HepG2 (cell line): ENCODE measurements at regions not wholly inside any gene's neighbourhood (a gene's known extent, or its start where the extent isn't known, plus 50 kb on each side); places are given as distances from the start of the nearest gene placed in this dataset.

Experiments
- ATAC-seq: fragments of 200-7000 bp; cut with Tn5 transposase; 3 replicates; pipeline ENCODE4 v1.9.1; 2020; ENCODE audit warnings: mild to moderate bottlenecking, moderate library complexity
- BruUV-seq: library from RNA; stranded (reverse); fragments of 400-500 nt; replicated peaks from 2 replicates; lab custom pipeline; 2021; lab: Mats Ljungman, UMichigan
- CTCF ChIA-PET: fragments of 300-600 bp; formaldehyde crosslinking; extraction: SDS; loops from one replicate; lab custom pipeline; 2021; ENCODE audit warnings: low total read pairs, inconsistent platforms, low intra/inter-chr PET ratio; lab: Yijun Ruan, JAX
- POLR2A ChIA-PET: fragments of 350-600 bp; sonication (Branson Sonifier 250); formaldehyde crosslinking; loops from one replicate; lab custom pipeline; 2020; ENCODE audit warnings: antibody characterized with exemption, inconsistent platforms; lab: Yijun Ruan, JAX
- DNase-seq: peaks from one replicate; pipeline ENCODE4 v3.0.0-alpha.2; 2015; ENCODE audit warnings: low spot score
- FAIRE-seq: peaks from 3 replicates; lab custom pipeline; 2011; peaks lifted over from hg19 to GRCh38; lab: Jason Lieb, UNC
- H2AFZ ChIP-seq: one replicate; pipeline ENCODE4 v1.6.1; 2011; ENCODE audit warnings: low read length, inconsistent platforms
- H3K27ac ChIP-seq: fragments of 300-600 bp; 3 replicates; pipeline ENCODE4 v1.8.0; 2011; ENCODE audit warnings: mixed run types, mild to moderate bottlenecking, mixed read lengths, low read length, inconsistent platforms; ENCODE audit not compliant: insufficient read depth; ENCODE audit errors: extremely low read length
- H3K27me3 ChIP-seq, 2 experiments: fragments of 200-600 bp in 1 of 2; 2 replicates in 1 of 2; 3 replicates in 1 of 2; pipeline versions ENCODE4 v1.6.0 to v1.8.0; 2011; ENCODE audit warnings: low read length in 2 of 2, mild to moderate bottlenecking in 2 of 2, moderate library complexity in 2 of 2, inconsistent platforms in 1 of 2; ENCODE audit not compliant: insufficient read depth in 2 of 2, control insufficient read depth in 1 of 2
- H3K36me3 ChIP-seq, 2 experiments: fragments of 200-600 bp in 1 of 2; replicated peaks in 1 of 2; 2 replicates in 1 of 2; 3 replicates in 1 of 2; pipeline versions ENCODE4 v1.5.1 to v1.8.0; 2011; ENCODE audit warnings: low read length in 2 of 2, inconsistent platforms in 1 of 2; ENCODE audit not compliant: insufficient read depth in 2 of 2, control insufficient read depth in 1 of 2
- H3K4me1 ChIP-seq: 2 replicates; pipeline ENCODE4 v1.5.1; 2012; ENCODE audit warnings: low read length, inconsistent platforms; ENCODE audit not compliant: insufficient read depth
- H3K4me2 ChIP-seq: 2 replicates; pipeline ENCODE4 v1.6.0; 2011; ENCODE audit warnings: low read depth, low read length, inconsistent platforms
- H3K4me3 ChIP-seq, 3 experiments: fragments of 200-600 bp in 1 of 3; sonication (generic), shearing (Covaris generic) in 1 of 3; replicated peaks in 1 of 3; 2 replicates each; pipeline ENCODE4 v1.5.1; 2011 to 2016; ENCODE audit warnings: low read length in 3 of 3, inconsistent platforms in 2 of 3, low read depth in 2 of 3, mild to moderate bottlenecking in 2 of 3, control low read depth in 1 of 3, mixed read lengths in 1 of 3; ENCODE audit not compliant: insufficient read depth in 1 of 3
- H3K79me2 ChIP-seq: one replicate; pipeline ENCODE4 v1.6.1; 2011; ENCODE audit warnings: low read length, inconsistent platforms; ENCODE audit not compliant: insufficient read depth
- H3K9ac ChIP-seq: 2 replicates; pipeline ENCODE4 v1.6.0; 2011; ENCODE audit warnings: mild to moderate bottlenecking, low read depth, low read length, inconsistent platforms; ENCODE audit not compliant: insufficient read depth
- H3K9me3 ChIP-seq: 2 replicates; pipeline ENCODE4 v1.5.1; 2012; ENCODE audit warnings: mild to moderate bottlenecking, low read length
- H4K20me1 ChIP-seq: 2 replicates; pipeline ENCODE4 v1.6.0; 2011; ENCODE audit warnings: inconsistent platforms, mild to moderate bottlenecking, low read length, moderate library complexity; ENCODE audit not compliant: insufficient read depth
- ZNF124 ChIP-seq: sonication (generic); formaldehyde crosslinking; IDR thresholded peaks from 2 replicates; pipeline ENCODE4 v1.4.0; 2020; ENCODE audit warnings: missing genetic modification reagents
- WGBS: methylation state at CpG from one replicate; pipeline ENCODE4 v1.1.6; 2017; ENCODE audit warnings: low lambda C conversion rate; 5-methylcytosine and 5-hydroxymethylcytosine counted together
- in situ Hi-C: cut with HindIII; loops from 2 replicates; pipeline ENCODE4 v1.10.0; 2017; ENCODE audit warnings: low pct_unique_long_range_greater_than_20kb; ENCODE audit not compliant: extremely low pct_ligation_motif_present
- intact Hi-C: fragments of 100-400 bp; cut with micrococcal nuclease; formaldehyde crosslinking; loops from one replicate; pipeline ENCODE4 v1.10.0; 2022; ENCODE audit not compliant: unreplicated experiment
- TF ChIP-seq, protein P1 (sequence below): sonication (generic); formaldehyde crosslinking; IDR thresholded peaks from one replicate; pipeline ENCODE4 v1.5.1; 2020; ENCODE audit warnings: mild to moderate bottlenecking, missing genetic modification reagents; ENCODE audit errors: not compliant biosample characterization
- TF ChIP-seq, protein P2 (sequence below): sonication (generic); formaldehyde crosslinking; IDR thresholded peaks from 2 replicates; pipeline ENCODE4 v1.5.1; 2020; ENCODE audit warnings: mild to moderate bottlenecking, missing genetic modification reagents, moderate library complexity
- TF ChIP-seq, protein P3 (sequence below): sonication (generic); formaldehyde crosslinking; IDR thresholded peaks from 2 replicates; pipeline ENCODE4 v1.4.0; 2020; ENCODE audit warnings: mild to moderate bottlenecking, missing genetic modification reagents

DNA sequence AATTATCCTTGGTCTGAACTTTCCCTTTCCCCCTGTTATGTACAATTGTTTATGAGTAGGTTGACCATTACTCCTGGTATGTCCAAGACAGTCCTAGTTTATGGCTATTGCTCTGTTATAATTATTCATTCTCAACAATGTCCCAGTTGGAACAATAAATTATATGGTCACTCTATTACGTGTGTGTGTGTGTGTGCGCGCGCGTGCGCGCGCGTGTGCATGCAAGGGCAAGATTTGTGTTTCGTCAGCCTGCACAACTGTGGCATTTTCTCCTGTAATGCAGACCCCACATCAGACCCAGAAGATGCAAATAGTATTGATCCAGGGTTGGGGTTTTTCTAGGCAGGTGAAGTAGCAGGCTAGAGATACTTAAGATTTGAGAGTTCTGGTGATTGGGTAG is 88.4 kb downstream of the ESM1 start:
- TF ChIP-seq, protein P1, sequence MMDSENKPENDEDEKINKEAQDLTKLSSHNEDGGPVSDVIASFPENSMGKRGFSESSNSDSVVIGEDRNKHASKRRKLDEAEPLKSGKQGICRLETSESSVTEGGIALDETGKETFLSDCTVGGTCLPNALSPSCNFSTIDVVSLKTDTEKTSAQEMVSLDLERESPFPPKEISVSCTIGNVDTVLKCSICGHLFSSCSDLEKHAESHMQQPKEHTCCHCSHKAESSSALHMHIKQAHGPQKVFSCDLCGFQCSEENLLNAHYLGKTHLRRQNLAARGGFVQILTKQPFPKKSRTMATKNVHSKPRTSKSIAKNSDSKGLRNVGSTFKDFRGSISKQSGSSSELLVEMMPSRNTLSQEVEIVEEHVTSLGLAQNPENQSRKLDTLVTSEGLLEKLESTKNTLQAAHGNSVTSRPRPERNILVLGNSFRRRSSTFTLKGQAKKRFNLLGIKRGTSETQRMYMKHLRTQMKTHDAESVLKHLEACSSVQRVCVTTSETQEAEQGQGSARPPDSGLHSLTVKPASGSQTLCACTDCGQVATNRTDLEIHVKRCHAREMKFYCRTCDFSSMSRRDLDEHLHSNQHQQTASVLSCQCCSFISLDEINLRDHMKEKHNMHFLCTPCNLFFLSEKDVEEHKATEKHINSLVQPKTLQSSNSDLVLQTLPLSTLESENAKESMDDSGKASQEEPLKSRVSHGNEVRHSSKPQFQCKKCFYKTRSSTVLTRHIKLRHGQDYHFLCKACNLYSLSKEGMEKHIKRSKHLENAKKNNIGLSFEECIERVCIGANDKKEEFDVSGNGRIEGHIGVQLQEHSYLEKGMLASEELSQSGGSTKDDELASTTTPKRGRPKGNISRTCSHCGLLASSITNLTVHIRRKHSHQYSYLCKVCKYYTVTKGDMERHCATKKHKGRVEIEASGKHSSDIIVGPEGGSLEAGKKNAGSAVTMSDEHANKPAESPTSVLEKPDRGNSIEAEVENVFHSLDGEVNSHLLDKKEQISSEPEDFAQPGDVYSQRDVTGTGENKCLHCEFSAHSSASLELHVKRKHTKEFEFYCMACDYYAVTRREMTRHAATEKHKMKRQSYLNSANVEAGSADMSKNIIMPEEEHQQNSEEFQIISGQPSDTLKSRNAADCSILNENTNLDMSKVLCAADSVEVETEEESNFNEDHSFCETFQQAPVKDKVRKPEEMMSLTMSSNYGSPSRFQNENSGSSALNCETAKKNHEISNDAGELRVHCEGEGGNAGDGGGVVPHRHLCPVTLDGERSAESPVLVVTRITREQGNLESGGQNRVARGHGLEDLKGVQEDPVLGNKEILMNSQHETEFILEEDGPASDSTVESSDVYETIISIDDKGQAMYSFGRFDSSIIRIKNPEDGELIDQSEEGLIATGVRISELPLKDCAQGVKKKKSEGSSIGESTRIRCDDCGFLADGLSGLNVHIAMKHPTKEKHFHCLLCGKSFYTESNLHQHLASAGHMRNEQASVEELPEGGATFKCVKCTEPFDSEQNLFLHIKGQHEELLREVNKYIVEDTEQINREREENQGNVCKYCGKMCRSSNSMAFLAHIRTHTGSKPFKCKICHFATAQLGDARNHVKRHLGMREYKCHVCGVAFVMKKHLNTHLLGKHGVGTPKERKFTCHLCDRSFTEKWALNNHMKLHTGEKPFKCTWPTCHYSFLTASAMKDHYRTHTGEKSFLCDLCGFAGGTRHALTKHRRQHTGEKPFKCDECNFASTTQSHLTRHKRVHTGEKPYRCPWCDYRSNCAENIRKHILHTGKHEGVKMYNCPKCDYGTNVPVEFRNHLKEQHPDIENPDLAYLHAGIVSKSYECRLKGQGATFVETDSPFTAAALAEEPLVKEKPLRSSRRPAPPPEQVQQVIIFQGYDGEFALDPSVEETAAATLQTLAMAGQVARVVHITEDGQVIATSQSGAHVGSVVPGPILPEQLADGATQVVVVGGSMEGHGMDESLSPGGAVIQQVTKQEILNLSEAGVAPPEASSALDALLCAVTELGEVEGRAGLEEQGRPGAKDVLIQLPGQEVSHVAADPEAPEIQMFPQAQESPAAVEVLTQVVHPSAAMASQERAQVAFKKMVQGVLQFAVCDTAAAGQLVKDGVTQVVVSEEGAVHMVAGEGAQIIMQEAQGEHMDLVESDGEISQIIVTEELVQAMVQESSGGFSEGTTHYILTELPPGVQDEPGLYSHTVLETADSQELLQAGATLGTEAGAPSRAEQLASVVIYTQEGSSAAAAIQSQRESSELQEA: no peak
- TF ChIP-seq, protein P2, sequence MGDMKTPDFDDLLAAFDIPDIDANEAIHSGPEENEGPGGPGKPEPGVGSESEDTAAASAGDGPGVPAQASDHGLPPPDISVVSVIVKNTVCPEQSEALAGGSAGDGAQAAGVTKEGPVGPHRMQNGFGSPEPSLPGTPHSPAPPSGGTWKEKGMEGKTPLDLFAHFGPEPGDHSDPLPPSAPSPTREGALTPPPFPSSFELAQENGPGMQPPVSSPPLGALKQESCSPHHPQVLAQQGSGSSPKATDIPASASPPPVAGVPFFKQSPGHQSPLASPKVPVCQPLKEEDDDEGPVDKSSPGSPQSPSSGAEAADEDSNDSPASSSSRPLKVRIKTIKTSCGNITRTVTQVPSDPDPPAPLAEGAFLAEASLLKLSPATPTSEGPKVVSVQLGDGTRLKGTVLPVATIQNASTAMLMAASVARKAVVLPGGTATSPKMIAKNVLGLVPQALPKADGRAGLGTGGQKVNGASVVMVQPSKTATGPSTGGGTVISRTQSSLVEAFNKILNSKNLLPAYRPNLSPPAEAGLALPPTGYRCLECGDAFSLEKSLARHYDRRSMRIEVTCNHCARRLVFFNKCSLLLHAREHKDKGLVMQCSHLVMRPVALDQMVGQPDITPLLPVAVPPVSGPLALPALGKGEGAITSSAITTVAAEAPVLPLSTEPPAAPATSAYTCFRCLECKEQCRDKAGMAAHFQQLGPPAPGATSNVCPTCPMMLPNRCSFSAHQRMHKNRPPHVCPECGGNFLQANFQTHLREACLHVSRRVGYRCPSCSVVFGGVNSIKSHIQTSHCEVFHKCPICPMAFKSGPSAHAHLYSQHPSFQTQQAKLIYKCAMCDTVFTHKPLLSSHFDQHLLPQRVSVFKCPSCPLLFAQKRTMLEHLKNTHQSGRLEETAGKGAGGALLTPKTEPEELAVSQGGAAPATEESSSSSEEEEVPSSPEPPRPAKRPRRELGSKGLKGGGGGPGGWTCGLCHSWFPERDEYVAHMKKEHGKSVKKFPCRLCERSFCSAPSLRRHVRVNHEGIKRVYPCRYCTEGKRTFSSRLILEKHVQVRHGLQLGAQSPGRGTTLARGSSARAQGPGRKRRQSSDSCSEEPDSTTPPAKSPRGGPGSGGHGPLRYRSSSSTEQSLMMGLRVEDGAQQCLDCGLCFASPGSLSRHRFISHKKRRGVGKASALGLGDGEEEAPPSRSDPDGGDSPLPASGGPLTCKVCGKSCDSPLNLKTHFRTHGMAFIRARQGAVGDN (CRISPR knock-in tag): no peak
- TF ChIP-seq, protein P3, sequence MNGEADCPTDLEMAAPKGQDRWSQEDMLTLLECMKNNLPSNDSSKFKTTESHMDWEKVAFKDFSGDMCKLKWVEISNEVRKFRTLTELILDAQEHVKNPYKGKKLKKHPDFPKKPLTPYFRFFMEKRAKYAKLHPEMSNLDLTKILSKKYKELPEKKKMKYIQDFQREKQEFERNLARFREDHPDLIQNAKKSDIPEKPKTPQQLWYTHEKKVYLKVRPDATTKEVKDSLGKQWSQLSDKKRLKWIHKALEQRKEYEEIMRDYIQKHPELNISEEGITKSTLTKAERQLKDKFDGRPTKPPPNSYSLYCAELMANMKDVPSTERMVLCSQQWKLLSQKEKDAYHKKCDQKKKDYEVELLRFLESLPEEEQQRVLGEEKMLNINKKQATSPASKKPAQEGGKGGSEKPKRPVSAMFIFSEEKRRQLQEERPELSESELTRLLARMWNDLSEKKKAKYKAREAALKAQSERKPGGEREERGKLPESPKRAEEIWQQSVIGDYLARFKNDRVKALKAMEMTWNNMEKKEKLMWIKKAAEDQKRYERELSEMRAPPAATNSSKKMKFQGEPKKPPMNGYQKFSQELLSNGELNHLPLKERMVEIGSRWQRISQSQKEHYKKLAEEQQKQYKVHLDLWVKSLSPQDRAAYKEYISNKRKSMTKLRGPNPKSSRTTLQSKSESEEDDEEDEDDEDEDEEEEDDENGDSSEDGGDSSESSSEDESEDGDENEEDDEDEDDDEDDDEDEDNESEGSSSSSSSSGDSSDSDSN (CRISPR knock-in tag): no peak
- TF ChIP-seq ZNF124: no peak
- Histone ChIP-seq H3K4me1 (no peaks in the 10 kb centered on the region), H3K4me3 (no peak overlapping the region), H3K36me3 (no peaks in the 10 kb centered on the region), H3K4me2 (no peak overlapping the region), H2AFZ (no peak overlapping the region), H3K9ac (no peak overlapping the region), H3K27ac (no peak overlapping the region), H3K27me3 (no peaks in the 10 kb centered on the region), H3K79me2 (no peaks in the 10 kb centered on the region), H3K9me3 (no peaks in the 10 kb centered on the region), H4K20me1 (no peaks in the 10 kb centered on the region)
- FAIRE-seq (no peak), DNase-seq (no peak), ATAC-seq (no peak)
- no TSS peak for BruUV-seq
- 88% methylated on average over 10 of the region's 10 CpGs for WGBS
- intact Hi-C loops (no loop called here), in situ Hi-C loops (no loop called here)
- POLR2A ChIA-PET: no interaction called here
- CTCF ChIA-PET: no interaction called here
